HG03460 (cell line): ENCODE measurements at regions not wholly inside any gene's neighbourhood (a gene's known extent, or its start where the extent isn't known, plus 50 kb on each side); places are given as distances from the start of the nearest gene placed in this dataset.
"Not testable (repeated sequence)": the region's sequence is repeated elsewhere in the genome, so short reads cannot be mapped to it uniquely, and the experiment has no call there.

Source experiments
- ATAC-seq: cut with Tn5 transposase; IDR thresholded peaks from one replicate; pipeline ENCODE4 v1.9.1; 2021; ENCODE audit not compliant: unreplicated experiment

DNA sequence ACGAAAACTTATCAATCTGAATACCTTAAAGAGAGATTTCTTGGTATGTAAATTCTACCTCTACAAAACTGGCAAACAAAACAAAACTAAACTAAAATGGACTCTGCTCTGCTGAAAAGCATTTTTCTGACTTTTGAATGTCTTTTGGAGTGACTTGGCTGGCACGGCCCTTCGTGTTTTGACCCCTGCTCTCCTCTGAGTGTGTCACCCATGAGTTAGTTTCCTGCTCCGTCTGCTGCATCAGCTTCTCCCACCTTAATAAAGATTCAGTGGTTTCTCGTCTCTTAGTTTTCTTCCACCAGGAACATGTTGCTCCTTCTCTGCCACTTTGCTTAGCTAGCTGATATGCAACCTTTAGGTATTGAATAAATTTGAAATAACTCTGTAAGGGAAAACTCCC lies 1084.0 kb upstream of the CDH18 start:
- ATAC-seq: no peak

DNA sequence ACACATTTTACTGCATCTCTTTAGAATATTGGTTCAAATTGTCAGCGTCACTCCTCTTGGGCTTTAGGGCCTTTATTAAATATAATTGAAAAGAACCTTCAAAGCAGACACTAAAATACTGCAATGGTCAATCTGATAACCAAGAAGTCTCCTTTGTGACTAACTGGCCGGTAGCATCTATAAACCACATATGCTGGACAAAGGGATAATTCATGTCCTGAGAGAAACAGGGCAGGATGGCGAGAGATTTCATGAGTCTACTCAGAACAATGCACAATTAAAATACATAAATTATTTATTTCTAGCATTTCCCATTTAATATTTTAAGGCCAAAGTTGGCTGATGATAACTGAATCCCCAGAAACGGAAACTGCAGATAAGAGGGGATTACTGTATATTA lies 1083.4 kb upstream of the CDH18 start:
- ATAC-seq: no peak

DNA sequence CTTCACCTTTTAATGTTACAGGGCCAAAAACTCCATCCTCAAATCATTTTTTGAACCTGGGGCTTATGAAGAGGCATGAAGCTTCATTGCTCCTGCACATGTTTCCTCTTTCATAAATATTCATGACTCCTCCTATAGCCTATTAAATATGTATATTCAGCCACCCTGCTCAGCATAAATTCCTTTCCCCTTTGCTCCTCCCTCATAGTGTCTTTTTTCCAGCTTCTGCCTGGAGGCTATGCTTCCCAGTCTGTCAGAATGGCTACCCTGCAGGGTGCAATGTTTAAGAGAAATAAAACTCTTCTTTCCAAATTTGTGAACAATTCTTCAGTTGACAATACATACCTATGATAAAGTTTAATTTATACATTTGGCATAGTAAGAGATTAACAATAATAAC lies 1082.9 kb upstream of the CDH18 start:
- ATAC-seq: no peak

DNA sequence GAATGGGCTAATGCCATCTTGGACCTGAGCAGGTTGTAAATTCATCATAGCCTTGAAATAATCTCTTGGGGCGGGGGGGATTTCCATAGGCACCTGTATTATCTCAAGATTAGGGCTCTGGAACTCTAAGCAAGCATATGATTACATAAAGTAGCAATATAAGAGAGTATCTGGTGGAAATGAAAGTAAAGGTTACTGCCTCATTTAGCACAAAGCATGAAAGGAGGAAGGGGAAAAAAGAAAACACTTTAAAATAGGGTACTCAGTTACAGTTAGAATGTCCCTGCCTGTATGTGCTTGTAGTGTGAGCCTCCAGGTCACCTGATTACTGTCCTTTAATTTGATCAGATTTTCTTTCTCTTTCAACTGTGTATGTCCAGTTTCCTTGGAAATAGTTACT lies 1079.7 kb upstream of the CDH18 start:
- ATAC-seq: no peak

DNA sequence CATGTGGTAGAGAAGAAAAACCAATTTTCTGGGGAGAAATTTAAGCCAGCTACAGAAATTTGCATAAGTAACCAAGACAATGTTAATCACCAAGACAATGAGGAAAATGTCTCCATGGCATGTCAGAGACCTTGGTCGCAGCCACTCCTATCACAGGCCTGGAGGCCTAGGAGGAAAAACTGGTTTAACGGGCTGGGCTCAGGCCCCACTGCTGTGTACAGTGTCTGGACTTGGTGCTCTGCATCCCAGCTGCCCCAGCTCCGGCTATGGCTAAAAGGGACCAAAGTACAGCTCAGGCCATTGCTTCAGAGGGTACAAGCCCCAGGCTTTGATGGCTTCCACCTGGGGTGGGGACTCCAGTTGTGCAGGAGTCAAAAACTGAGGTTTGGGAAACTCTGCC lies 1075.1 kb upstream of the CDH18 start:
- ATAC-seq: no peak

DNA sequence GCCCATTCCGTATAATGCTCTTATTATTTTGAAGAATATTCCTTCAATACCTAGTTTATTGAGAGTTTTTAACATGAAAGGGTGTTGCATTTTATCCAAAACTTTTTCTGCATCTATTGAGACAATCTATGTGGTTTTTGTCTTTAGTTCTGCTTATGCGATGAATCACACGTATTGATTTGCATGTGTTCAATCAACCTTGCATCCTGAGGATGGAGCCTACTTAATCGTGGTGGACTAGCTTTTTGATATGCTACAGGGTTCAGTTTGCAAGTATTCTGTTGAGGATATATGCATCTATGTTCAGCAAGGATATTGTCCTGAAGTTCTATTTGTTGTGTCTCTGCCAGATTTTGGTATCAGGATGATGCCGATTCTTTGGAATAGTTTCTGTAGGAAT lies 1070.3 kb upstream of the CDH18 start:
- peak; percentile 98 for ATAC-seq

DNA sequence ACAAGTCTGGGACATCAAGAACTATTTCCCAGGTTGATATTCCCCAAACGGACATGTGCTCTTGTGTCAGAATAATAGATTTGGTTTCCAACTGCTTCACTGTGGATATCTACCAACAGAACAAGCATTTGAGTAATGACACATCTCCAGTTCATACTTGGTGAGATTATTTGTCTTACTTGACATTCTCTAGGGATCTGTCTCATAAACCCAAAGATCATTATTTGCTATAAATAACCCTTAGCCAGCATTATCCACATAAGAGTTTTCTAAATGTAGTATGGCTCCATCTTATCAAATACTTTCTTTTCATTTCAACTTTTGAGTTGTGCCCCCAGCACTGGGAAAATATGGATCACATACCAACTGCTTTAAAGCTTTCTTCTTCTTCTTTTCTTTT lies 1063.9 kb upstream of the CDH18 start:
- no peak for ATAC-seq

DNA sequence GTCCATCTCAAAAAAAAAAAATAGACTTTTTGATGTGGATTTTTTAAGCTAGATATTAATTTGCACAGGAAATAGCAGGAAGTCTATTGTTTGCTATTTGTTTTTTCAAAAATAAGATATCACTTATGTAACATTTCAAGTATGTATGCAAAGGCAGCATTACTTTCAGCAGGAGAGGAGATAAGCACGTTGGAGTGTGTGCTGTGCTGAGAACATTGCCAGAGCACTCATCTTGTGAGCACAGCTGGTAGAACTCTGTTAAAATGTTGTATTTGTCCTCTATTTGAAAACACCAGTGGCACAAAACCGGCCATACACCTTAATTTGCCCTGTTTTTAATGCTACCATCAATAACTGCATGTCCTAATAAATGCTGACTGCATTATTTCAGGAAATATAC lies 1061.9 kb upstream of the CDH18 start:
- no peak for ATAC-seq

DNA sequence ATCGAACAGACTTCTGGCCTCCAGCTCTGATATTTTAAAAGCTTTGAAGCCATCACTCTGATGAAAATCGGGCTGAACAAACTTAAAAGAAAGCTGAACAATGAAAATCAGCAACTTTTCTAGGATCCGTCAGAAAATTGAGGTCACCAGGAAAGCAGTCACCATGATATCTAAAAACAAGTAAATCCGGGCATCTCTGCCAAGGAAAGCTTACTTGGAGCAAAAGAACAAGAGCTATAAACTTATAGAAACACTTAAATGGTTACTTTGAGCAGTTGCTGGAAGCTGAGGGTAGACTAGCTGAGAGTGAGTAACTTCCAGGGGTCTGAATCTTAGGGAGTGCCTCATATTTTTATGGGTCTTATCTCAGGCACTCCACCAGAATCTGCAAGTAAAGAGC lies 1043.0 kb upstream of the CDH18 start:
- ATAC-seq: no peak

DNA sequence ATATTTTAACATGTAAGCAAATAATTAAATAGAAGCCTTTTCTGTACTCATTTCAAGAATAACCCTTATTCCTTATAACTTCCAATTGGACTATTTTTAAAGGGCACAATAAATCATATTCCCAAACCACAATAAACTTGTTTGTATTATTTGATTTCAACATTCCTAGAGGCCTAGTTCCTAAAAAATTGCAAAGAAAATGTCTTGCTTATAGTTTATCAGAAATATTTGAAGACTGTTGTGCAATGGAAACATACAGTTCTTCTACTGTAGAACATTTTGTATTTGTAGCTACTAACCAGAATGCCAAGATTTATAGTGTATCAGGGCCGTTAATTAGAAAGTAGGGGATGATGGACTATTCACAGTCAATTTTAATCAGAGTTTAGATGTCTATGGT lies 1037.0 kb upstream of the CDH18 start:
- no peak for ATAC-seq

DNA sequence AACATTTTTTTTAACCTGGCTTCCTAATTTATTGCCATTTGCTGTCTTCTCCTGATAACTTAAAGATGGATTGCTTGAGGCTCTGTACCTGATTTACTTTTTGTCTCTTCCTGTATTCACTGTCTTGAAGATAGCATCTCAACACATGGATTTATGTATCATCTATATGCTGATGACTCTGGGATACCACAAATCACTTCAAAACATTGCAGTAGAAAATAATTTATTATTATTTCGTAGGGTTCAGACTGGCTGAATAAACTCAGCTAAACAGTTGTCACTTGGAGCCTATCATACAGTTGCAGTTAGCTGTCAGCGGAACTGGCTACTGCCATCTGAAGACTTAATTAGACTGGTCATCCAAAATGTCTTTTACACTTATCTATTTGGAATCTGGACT lies 1025.2 kb upstream of the CDH18 start:
- ATAC-seq: no peak

DNA sequence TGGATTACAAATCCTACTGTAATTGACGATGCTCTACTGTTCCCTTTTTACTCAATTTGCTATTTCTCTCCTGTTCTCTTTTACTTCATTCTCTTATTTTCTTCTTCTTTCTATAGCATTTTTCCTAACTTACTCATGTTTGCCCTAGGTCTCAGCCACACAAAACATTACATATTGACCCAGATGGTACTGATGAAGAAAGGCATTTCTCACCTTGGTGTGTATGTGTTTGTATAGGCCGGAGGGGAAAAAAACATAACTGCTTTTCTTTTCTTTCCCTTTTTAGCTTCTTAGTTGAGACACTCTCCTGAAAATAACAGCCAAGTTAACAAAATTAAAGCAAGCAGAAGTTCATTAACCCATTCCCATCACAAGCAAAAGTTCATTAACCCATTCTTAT lies 1019.8 kb upstream of the CDH18 start:
- no peak for ATAC-seq

DNA sequence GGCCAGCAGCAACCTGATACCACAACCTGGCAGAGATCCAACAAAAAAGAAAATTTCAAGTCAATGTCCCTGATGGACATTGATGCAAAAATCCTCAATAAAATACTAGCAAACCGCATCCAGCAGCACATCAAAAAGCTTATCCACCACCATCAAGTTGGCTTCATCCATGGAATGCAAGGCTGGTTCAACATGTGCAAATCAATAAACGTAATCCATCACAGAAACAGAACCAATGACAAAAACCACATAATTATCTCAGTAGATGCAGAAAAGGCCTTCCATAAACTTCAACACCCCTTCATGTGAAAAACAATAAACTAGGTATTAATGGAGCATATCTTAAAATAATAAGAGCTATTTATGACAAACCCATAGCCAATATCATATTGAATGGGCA lies 1000.9 kb upstream of the CDH18 start:
- not testable (repeated sequence) for ATAC-seq

DNA sequence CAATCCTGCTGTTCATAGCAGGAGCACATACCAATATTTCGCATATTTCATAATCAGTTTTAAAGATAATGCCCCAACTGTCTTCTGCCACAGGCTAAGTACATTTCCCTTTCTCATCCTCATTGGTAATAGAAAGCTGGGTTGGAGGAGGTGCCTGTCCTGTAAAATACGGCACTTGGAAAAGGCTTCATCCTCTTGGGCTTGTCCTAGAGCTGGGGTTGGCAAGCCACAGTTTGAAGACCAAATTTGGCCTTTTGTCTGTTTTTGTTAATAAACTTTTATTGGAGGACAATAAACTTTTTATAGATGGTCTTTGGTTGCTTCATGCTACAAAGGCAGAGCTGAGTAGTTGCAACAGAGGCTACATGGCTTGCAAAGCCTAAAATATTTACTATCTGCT lies 997.8 kb upstream of the CDH18 start:
- no peak for ATAC-seq

DNA sequence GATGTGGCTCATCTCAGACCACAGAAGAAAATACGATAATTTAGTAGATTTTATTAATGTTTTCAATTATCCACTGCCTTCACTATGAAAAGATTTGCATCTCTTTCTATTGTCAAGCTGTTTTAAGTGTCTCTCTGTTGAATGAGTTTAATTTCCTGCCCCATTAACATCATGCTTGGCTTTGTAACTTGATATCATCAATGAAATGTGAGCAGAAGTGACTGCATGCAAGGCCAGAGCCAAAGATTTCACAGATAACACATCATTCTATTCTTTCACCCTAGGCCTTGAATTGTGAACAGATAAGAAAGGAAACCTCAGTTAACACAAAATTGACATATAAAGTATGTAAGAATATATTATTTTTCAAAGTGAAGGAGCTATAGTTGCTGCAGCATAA lies 986.4 kb upstream of the CDH18 start:
- no peak for ATAC-seq

DNA sequence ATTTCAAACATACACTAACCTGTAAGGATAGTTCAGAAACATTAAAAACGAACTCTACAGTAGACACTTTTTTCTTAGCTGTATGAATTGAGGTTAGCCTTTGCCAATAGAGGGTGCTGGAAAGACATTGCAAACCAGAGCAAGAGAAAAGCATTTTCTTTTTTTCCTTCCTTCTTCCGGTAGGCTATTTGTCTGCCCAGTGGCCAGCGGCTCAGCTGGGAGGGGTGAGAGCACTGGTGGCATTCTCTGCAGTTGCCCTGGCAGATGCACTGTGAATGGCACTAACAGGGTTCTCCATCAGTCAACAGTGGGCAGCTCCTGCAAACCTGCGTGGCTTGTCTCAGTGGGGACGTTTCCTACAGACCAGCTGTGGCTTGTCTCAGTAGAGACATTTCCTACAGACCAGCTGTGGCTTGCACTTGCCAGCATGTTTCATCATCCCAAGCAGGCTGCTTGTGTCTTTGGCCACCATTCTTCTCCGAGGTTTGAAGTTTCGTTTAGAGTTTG lies 984.5 kb upstream of the CDH18 start:
- peak; percentile 81 for ATAC-seq

DNA sequence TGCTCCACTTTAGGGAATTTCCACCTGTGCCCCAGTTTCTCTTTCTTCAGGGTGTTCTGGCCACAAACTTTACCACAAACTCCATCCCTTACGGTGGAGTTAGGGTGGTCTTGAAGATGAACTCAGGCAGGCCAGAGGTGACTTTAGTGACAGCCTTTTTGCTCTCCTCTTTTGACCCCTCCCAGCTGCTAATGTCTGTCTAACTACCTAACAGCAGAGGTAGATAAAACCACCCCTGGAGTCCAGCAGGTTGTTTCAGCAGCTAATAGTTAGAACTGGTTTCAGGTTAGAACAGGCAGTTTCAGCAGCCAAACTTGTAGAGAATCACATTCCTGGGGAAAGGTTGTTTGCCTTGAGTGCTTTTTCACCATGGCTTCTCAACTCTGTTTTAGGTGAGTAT lies 971.3 kb upstream of the CDH18 start:
- ATAC-seq: no peak

DNA sequence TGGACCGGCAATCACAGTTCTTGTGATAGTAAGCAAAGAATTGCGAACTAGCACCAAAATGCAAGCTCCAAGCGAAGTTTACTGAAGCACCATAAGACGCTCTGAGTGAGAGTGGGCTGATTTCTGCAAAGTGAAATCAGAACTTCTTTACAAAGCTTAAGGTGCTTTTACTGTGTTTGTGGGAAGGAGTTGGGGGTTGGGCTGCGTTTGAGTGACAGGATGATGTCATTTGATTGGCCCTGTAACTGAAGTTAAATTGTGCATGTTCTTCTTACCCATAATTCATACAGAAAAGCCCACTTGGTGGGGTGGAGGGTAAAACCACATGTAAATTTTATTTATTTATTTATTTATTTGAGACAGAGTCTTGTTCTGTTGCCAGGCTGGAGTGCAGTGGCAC lies 970.6 kb upstream of the CDH18 start:
- ATAC-seq: no peak

DNA sequence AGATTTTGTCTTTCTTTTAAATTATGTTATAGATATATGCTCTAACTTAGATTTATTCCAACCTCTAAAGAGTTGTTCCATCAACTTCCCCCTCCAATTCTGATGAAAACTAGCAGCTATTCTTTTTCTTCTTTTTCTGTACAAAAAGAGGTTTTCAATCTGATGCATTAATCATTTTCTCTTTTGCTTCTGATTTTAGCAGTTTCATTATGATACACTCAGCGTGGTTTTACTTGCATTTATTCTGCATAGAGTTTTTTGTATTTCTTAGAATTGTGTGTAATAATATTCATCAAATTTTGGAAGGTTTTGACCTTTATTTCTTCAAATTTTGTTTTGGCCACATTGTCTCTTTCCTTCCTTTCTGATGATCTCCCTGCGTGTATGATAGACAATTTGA lies 968.1 kb upstream of the CDH18 start:
- ATAC-seq: no peak

DNA sequence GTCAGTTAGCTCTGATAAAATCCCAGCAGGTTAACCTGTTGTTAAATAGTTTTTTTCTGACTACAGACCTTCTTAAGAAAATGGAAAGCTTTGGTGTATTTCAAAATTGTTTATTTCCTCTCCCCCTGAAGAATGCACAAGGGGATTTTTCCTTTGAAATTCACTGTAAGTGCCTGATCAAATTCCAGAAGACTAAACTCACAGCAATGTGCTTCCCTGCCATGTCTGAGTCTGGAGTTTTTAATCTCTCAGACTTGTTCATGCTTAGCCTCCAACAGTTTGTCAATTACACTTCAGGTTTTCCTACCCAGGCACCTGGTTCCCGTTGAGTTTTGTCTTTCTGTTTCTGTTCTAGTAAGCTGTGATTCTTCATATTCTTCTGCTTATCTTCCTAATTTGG lies 961.6 kb upstream of the CDH18 start:
- ATAC-seq: no peak

DNA sequence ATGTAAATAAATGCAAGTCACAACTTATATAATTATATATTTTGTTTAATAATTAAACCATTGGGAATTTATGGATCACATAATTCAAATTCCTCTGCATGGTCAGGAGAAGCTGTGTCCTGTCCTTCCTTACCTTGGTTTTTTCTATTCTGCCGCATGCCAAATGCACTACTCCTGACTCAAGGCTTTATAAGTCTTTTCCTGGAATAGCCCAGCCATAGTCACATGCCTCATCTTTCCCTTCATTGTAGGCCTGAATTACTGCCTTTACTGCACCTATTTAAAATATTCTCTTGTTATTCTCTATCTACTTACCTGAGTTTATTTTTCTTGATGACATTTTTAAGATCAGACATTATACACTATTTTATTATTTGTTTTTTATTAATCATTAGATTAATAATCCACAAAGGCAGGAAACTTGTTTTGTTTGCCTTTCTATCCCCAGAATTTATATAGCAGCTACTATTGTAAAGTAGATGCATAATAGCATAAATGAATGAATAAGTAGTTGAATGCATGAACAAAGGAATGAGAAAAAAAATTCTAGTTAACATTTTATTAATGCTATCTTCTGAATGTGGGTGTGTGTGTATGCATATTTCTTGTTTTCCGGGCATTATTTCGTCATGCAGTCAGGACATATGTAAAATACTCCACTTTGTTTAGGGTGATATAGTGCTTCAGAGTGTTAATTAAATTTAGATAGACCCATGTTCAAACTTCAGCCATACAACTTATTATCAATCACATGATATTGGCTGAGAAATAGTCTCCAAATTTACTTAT lies 955.4 kb upstream of the CDH18 start:
- ATAC-seq: not testable (repeated sequence)

DNA sequence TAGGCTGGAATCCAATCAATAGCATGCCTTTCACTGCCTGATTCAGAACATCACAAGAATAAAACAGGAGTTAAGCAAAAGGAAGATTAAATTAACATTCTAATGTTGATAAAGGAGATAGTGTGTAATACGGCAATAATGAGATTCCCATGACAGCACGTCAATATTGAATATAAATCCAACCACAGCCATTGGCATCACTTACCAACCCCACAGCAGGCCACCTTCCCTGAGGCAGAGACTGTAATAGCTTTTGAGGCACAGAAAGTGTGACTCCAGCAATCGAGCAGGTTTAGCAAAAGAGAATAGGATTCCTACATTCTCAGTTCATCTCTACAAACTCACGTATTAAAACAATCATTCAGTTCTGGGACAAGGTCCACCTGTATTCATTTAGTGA lies 954.6 kb upstream of the CDH18 start:
- ATAC-seq: not testable (repeated sequence)

DNA sequence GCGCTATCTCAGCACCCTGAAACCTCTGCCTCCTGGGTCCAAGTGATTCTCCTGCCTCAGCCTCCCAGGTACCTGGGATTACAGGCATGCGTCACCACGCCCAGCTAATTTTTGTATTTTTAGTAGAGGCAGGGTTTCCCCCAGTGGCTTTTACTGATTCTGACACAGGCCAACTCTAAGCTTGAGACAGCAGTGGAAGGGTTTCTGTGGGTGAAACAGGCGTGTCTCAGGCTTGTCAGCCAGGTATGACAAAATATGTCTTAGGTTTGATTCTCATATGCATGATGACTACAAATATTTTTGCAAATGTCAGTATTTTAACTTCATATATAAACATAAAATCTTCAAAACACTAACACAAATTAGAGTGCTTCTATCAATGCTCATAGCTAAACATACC lies 952.8 kb upstream of the CDH18 start:
- not testable (repeated sequence) for ATAC-seq
